Fibroblast of skin of back (primary cell): ENCODE measurements at regions not wholly inside any gene's neighbourhood (a gene's known extent, or its start where the extent isn't known, plus 50 kb on each side); places are given as distances from the start of the nearest gene placed in this dataset.
"Not testable (repeated sequence)": the region's sequence is repeated elsewhere in the genome, so short reads cannot be mapped to it uniquely, and the experiment has no call there.

Experiments used
- DNase-seq: peaks from one replicate; pipeline ENCODE4 v3.0.0-alpha.2; 2013

- not testable (repeated sequence) for DNase-seq
These were observed 319.2 kb downstream of the SPATA31A1 start for GRCh38 chr9:39674437-39675210.

GRCh38 chr9:39675211-39675553, 319.7 kb downstream of the SPATA31A1 start:
- not testable (repeated sequence) for DNase-seq

DNA sequence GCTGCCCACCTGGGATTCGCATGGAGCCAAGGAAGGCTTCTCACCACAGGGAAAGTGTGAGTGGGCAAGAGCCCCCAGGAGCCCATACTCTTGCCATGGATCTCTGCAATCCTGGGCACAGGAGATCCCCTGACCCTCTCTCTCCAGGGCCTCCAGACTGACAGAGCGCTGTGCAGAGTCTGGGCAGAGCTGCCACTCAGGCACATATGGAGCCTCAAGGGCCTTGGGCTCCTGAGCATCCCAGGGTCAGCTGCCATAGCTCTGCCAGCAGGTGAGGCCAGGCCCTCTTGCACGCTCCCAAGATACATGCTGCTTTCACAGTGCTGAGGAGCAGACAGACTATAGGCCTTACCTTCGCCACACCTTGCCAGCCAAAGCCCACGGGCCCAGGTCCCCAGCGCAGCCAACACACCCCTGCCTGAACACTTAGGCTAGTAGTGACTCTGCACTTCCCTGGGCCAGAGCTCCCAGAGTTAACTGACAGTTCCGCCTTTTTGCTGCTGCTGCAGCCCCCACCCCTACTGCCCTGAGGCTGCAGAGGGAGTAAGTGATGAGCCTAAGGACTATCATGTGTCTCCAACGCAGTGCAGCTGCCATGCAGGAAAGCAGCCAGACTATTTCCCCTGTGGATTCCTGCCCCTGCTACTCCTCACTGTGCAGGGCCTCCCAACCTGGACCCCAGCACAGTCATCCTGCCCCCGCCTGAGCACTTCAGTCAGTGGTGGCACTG, 323.2 kb downstream of the SPATA31A1 start:
- not testable (repeated sequence) for DNase-seq

DNA sequence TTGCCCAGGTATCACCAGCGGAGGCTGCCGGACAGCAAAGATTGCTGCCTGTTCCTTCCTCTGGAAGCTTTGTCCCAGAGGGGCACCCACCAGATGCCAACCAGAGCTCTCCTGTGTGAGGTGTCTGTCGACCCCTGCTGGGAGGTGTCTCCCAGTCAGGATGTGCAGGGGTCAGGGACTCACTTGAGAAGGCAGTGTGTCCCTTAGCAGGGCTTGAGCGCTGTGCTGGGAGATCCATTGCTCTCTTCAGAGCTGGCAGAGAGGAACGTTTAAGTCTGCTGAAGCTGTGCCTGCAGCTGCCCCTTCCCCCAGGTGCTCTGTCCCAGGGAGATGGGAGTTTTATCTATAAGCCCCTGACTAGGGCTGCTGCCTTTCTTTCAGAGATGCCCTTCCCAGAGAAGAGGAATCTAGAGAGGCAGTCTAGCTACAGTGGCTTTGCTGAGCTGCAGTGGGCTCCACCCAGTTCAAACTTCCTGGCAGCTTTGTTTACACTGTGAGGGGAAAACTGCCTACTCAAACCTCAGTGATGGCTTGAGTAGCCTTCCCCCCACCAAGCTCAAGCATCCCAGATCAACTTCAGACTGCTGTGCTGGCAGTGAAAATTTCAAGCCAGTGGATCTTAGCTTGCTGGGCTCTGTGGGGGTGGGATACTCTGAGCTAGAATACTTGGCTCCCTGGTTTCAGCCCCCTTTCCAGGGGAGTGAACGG, 325.4 kb downstream of the SPATA31A1 start:
- DNase-seq = not testable (repeated sequence)

- DNase-seq = not testable (repeated sequence)
These were observed 373.4 kb downstream of the SPATA31A1 start for GRCh38 chr9:39728862-39729261.

DNA sequence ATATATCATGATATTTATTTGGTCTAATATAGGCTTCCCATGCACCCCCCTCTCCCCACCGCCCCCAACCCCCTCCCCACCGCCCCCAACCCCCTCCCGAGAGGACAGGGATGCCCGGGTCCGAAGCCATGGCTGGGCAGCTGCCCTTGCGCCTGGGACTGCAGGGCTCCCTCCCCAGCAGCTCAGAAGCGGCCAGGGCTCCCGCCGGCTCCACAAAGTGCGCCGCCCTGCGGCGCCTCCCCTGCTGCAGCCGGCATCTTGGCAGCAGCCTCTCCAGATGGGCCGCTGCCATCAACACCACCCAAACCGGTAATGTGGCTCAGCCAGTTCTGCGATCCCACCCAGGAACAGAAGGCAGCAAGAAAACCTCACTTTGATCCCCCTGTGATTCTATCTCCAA, 389.4 kb downstream of the SPATA31A1 start:
- not testable (repeated sequence) for DNase-seq

GRCh38 chr9:39775570-39775969, 420.1 kb downstream of the SPATA31A1 start:
- DNase-seq = not testable (repeated sequence)

GRCh38 chr9:39791356-39791755, 435.9 kb downstream of the SPATA31A1 start:
- not testable (repeated sequence) for DNase-seq

- not testable (repeated sequence) for DNase-seq
These were observed 442.5 kb downstream of the SPATA31A1 start for GRCh38 chr9:39797935-39798334.

GRCh38 chr9:39799252-39799651, 443.8 kb downstream of the SPATA31A1 start:
- not testable (repeated sequence) for DNase-seq

DNA sequence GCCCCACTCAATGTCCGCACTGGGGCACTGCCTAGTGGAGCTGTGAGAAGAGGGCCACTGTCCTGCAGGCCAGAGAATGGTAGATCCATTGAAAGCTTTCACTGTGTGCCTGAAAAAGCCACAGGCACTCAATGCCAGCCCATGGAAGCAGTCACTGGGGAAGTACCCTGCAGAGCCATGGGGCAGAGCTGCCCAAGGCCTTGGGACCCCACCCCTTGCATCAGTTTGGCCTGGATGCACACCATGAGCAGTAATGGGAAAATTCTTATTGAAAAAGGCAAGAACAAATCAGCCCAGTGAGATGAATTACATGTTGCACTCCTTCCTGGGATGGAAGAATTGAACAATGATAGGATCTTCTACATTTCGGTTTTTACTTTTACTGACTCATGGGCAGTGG, 447.1 kb downstream of the SPATA31A1 start:
- not testable (repeated sequence) for DNase-seq

GRCh38 chr9:39809401-39810226, 454.1 kb downstream of the SPATA31A1 start:
- peak; percentile 34 for DNase-seq

- DNase-seq = not testable (repeated sequence)
These were observed 454.9 kb downstream of the SPATA31A1 start for GRCh38 chr9:39810401-39810800.

GRCh38 chr9:39811615-39812014, 456.1 kb downstream of the SPATA31A1 start:
- DNase-seq = not testable (repeated sequence)

DNA sequence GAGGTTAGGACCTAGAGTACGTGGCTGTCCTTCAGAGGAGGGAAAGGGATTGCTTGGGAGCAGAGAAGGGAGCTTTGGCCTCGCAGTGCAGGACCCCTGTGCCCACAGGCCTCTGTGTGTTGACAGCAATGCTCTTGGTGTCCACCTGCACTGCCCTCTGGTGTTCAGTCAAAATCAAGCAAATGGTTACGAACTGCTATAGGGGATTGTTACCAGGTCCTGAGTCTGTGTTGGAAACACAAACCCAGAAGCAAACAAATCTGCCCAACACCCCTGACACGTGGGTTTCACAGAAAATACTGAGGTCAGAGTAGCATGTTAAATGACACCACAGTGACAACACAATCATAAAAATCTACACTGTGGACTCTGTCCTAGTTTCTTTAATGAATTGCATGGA, 473.0 kb downstream of the SPATA31A1 start:
- not testable (repeated sequence) for DNase-seq
